ENCODE measurements at regions not wholly inside any gene's neighbourhood (a gene's known extent, or its start where the extent isn't known, plus 50 kb on each side); places are given as distances from the start of the nearest gene placed in this dataset.

DNA sequence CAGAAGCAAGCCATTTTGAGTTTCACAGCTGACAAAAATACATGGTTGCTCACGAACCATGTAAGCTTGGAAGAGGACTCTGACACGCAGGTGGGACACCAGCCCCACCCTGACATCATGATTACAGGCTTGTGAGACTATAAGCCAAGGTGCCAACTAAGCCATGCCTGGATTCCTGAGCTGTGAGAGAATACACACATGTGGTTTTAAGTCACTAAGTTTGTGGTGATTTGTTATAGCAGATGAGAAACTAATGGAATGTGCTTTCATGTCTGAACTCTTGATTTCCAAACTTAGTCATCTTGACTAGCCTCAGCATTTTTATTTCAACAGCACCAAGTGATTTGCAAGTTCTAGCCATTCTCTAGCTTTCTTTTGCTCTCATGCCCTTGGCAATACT, 676.1 kb upstream of the CELF4 start:
- 86% methylated on average over 2 of the region's 2 CpGs; no CpG with 5 or more reads in 1 of the 2 experiments for WGBS, 2 experiments (ENCODE audit: insufficient coverage in 1 of 2, insufficient read length in 1 of 2)
- Mint-ChIP-seq H3K9me3 (no peaks in the 10 kb centered on the region), H3K4me3 (no peak overlapping the region), H3K36me3 (ENCODE audit: low read depth) (no peaks in the 10 kb centered on the region), H3K4me1 (no peaks in the 10 kb centered on the region), H3K27ac (no peak overlapping the region), H3K27me3 (ENCODE audit: insufficient read depth) (peaks cover 2% of the 10 kb centered on the region)
- Histone ChIP-seq H3K4me1 (ENCODE audit: control insufficient read depth, insufficient read depth, low read length) (no peaks in the 10 kb centered on the region), H3K9me3 (ENCODE audit: control insufficient read depth, low read length) (no peaks in the 10 kb centered on the region), H3K36me3 (ENCODE audit: control insufficient read depth, insufficient read depth, low read length) (no peaks in the 10 kb centered on the region), H3K4me3 (ENCODE audit: low read length) (no peak overlapping the region), H3K27ac (ENCODE audit: low read depth, low read length) (no peak overlapping the region), H3K27me3 (ENCODE audit: control insufficient read depth, insufficient read depth, low read length, poor library complexity, severe bottlenecking) (no peaks in the 10 kb centered on the region), H3K9ac (ENCODE audit: extremely low read depth, low read length, poor library complexity, severe bottlenecking) (no peak overlapping the region)
- DNase-seq = no peak
- TF ChIP-seq, protein P1, sequence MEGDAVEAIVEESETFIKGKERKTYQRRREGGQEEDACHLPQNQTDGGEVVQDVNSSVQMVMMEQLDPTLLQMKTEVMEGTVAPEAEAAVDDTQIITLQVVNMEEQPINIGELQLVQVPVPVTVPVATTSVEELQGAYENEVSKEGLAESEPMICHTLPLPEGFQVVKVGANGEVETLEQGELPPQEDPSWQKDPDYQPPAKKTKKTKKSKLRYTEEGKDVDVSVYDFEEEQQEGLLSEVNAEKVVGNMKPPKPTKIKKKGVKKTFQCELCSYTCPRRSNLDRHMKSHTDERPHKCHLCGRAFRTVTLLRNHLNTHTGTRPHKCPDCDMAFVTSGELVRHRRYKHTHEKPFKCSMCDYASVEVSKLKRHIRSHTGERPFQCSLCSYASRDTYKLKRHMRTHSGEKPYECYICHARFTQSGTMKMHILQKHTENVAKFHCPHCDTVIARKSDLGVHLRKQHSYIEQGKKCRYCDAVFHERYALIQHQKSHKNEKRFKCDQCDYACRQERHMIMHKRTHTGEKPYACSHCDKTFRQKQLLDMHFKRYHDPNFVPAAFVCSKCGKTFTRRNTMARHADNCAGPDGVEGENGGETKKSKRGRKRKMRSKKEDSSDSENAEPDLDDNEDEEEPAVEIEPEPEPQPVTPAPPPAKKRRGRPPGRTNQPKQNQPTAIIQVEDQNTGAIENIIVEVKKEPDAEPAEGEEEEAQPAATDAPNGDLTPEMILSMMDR (conservative IDR thresholded peaks at IDR 0.05) = no peak

DNA sequence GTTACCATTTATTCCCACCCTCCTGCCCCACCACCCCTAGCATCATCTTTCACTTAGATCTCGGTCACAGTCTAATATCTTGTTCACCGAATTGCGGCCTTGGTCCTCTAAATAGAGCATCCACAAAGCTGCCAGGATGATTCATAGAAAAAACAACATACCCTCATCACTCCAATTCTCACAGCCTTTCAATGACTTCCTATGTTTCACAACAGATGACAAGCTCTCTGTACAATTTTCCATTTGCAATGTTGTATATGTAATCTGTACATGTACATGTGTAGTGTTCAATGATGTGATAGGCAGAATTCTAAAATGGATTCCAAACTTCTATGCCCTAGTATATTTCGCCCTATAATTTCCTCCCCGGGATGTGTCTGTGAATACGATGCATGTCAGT, 675.6 kb upstream of the CELF4 start:
- peaks cover under 1% of the 10 kb centered on the region for H3K27me3 Mint-ChIP-seq (ENCODE audit: insufficient read depth)
- H3K27me3 ChIP-seq (ENCODE audit: control insufficient read depth, insufficient read depth, low read length, poor library complexity, severe bottlenecking) = no peaks in the 10 kb centered on the region
- no peaks in the 10 kb centered on the region for H3K9me3 ChIP-seq (ENCODE audit: control insufficient read depth, low read length)
- no peak overlapping the region for H3K27ac Mint-ChIP-seq
- no peaks in the 10 kb centered on the region for H3K4me1 Mint-ChIP-seq
- no peaks in the 10 kb centered on the region for H3K36me3 ChIP-seq (ENCODE audit: control insufficient read depth, insufficient read depth, low read length)
- H3K4me3 Mint-ChIP-seq = no peak overlapping the region
- H3K9ac ChIP-seq (ENCODE audit: extremely low read depth, low read length, poor library complexity, severe bottlenecking) = no peak overlapping the region
- TF ChIP-seq, protein P1 (conservative IDR thresholded peaks at IDR 0.05) = no peak
- no peak overlapping the region for H3K4me3 ChIP-seq (ENCODE audit: low read length)
- 91 to 100% methylated on average over 3 to 6 of the region's 6 CpGs for WGBS, 2 experiments (ENCODE audit: insufficient coverage in 1 of 2, insufficient read length in 1 of 2)
- H3K9me3 Mint-ChIP-seq = no peaks in the 10 kb centered on the region
- DNase-seq = no peak
- H3K36me3 Mint-ChIP-seq (ENCODE audit: low read depth) = no peaks in the 10 kb centered on the region
- no peak overlapping the region for H3K27ac ChIP-seq (ENCODE audit: low read depth, low read length)
- no peaks in the 10 kb centered on the region for H3K4me1 ChIP-seq (ENCODE audit: control insufficient read depth, insufficient read depth, low read length)

DNA sequence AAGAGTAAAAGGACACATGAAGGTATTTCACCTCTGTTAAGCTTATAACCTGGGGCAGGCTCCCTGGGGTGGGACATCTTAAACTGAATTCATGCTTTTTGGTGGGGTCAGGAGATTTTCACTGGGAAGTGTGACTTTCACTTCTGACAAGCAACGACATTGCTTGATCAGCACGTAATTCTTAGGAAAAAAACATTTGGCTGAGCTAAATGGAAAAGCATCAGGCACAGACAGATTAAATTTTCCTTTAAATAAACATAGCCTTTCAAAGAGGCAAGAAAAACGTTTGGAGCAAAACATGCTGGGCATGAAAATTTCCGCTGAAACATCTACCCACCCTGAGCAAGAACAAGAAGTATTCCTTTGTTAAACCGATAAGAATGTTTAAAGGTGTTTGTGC, 674.0 kb upstream of the CELF4 start:
- Histone ChIP-seq H3K9ac (ENCODE audit: extremely low read depth, low read length, poor library complexity, severe bottlenecking) (no peak overlapping the region), H3K36me3 (ENCODE audit: control insufficient read depth, insufficient read depth, low read length) (no peaks in the 10 kb centered on the region), H3K9me3 (ENCODE audit: control insufficient read depth, low read length) (no peaks in the 10 kb centered on the region), H3K4me3 (ENCODE audit: low read length) (no peak overlapping the region), H3K27me3 (ENCODE audit: control insufficient read depth, insufficient read depth, low read length, poor library complexity, severe bottlenecking) (no peaks in the 10 kb centered on the region), H3K27ac (ENCODE audit: low read depth, low read length) (no peak overlapping the region), H3K4me1 (ENCODE audit: control insufficient read depth, insufficient read depth, low read length) (no peaks in the 10 kb centered on the region)
- TF ChIP-seq, protein P1 (conservative IDR thresholded peaks at IDR 0.05) = no peak
- no peak overlapping the region for H3K27ac Mint-ChIP-seq
- no peak for DNase-seq
- H3K4me1 Mint-ChIP-seq = no peaks in the 10 kb centered on the region
- no peaks in the 10 kb centered on the region for H3K27me3 Mint-ChIP-seq (ENCODE audit: insufficient read depth)
- no peak overlapping the region for H3K4me3 Mint-ChIP-seq
- no peaks in the 10 kb centered on the region for H3K36me3 Mint-ChIP-seq (ENCODE audit: low read depth)
- 33 to 88% methylated on average over 1 to 5 of the region's 5 CpGs for WGBS, 2 experiments (ENCODE audit: insufficient coverage in 1 of 2, insufficient read length in 1 of 2)
- H3K9me3 Mint-ChIP-seq = no peaks in the 10 kb centered on the region

Measured in endodermal cell (in vitro differentiated cells).